Thyroid gland (tissue), 4 donors: ENCODE measurements at regions not wholly inside any gene's neighbourhood (a gene's known extent, or its start where the extent isn't known, plus 50 kb on each side); places are given as distances from the start of the nearest gene placed in this dataset.

Source experiments
- DNase-seq, 2 donors: peaks; one replicate each; pipeline ENCODE4 v3.0.0-alpha.2; 2019
- H3K27ac ChIP-seq, 3 donors: fragments of 200-600 bp; sonication (generic); 1 replicate in 2 of 3; 2 replicates in 1 of 3; pipeline ENCODE4 v1.5.1; 2016 to 2019; ENCODE audit warnings: mild to moderate bottlenecking in 1 of 3, moderate library complexity in 1 of 3
- H3K27me3 ChIP-seq: fragments of 200-600 bp; sonication (generic); one replicate; pipeline ENCODE4 v1.5.1; 2019
- H3K36me3 ChIP-seq, 2 donors: fragments of 200-600 bp; sonication (generic); one replicate each; pipeline ENCODE4 v1.5.1; 2016 to 2019
- H3K4me1 ChIP-seq, 2 donors: fragments of 200-600 bp; sonication (generic); one replicate each; pipeline ENCODE4 v1.5.1; 2017 to 2019
- H3K4me3 ChIP-seq, 3 donors: fragments of 200-600 bp; sonication (generic); replicated peaks in 1 of 3; 1 replicate in 2 of 3; 2 replicates in 1 of 3; pipeline ENCODE4 v1.5.1; 2016; ENCODE audit warnings: mild to moderate bottlenecking in 1 of 3
- H3K9me3 ChIP-seq: fragments of 200-600 bp; sonication (generic); one replicate; pipeline ENCODE4 v1.5.1; 2017
- POLR2A ChIP-seq, 2 donors: fragments of 450-650 bp; IDR thresholded peaks; one replicate each; pipeline ENCODE4 v1.6.1; 2017; ENCODE audit warnings: antibody characterized with exemption in 2 of 2, mild to moderate bottlenecking in 2 of 2, moderate library complexity in 1 of 2
- WGBS, 2 donors: methylation state at CpG; one replicate each; pipeline ENCODE4 v1.1.5; 2017; 5-methylcytosine and 5-hydroxymethylcytosine counted together
- intact Hi-C: fragments of 100-400 bp; cut with DNase I; formaldehyde crosslinking; loops from one replicate; pipeline ENCODE4 v1.15.1; 2023
- TF ChIP-seq, protein P1 (sequence below), 6 experiments: fragments of 200-600 bp in 3 of 6; fragments of 450-650 bp in 3 of 6; sonication (generic) in 3 of 6; IDR thresholded peaks; one replicate each; pipeline ENCODE4 v1.5.1; 2016 to 2019; ENCODE audit warnings: antibody characterized with exemption in 6 of 6, mild to moderate bottlenecking in 2 of 6, inconsistent platforms in 1 of 6, moderate library complexity in 1 of 6

- no peak overlapping the region for H3K27ac ChIP-seq
- WGBS, 2 donors, result 84% methylated on average over 5 of the region's 5 CpGs
- no peaks in the 10 kb centered on the region for H3K36me3 ChIP-seq
- intact Hi-C loops, result no loop called here
- H3K9me3 ChIP-seq, result no peaks in the 10 kb centered on the region
- no peak for DNase-seq
- no peak for TF ChIP-seq POLR2A (IDR thresholded peaks at IDR 0.05)
- TF ChIP-seq, protein P1, sequence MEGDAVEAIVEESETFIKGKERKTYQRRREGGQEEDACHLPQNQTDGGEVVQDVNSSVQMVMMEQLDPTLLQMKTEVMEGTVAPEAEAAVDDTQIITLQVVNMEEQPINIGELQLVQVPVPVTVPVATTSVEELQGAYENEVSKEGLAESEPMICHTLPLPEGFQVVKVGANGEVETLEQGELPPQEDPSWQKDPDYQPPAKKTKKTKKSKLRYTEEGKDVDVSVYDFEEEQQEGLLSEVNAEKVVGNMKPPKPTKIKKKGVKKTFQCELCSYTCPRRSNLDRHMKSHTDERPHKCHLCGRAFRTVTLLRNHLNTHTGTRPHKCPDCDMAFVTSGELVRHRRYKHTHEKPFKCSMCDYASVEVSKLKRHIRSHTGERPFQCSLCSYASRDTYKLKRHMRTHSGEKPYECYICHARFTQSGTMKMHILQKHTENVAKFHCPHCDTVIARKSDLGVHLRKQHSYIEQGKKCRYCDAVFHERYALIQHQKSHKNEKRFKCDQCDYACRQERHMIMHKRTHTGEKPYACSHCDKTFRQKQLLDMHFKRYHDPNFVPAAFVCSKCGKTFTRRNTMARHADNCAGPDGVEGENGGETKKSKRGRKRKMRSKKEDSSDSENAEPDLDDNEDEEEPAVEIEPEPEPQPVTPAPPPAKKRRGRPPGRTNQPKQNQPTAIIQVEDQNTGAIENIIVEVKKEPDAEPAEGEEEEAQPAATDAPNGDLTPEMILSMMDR (IDR thresholded peaks at IDR 0.05), result no peak
- H3K4me1 ChIP-seq, result no peaks in the 10 kb centered on the region
- H3K27me3 ChIP-seq, result no peaks in the 10 kb centered on the region
- no peak overlapping the region for H3K4me3 ChIP-seq
Observed at GRCh38 chr10:128713471-128713870, 587.2 kb upstream of the MKI67 start.

DNA sequence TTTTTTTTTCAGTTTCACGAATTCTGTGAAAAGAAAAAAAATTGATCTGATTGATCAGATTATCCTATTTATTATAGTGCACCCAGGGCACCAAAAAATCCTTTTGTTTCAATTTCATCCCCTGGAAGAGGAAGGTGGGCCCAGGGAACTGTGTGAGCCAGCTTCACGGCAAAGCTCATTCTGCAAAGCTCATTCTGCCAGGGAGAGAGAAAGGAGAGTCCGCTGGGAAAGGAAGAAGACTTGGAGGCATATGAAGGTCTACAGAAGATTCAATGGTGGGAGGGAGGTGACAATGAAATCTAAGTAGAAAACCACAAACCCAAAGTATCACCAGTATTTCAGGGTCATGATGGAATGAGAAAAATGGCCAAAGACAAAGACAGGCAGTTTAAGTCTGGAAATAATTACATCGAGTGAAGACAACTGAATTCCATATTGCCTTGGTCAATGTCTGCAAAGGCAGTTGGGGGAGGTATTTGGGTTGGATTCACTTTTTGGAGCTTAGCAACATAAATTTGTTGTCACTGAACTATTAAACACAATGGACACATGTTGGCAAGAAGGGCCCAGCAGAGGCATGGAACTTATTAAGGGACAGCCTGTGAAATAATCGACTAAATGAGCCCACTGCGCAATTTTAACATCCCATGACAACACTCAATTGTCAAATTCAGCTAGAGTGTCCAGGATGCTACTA lies 587.8 kb upstream of the MKI67 start:
- no peak overlapping the region for H3K4me3 ChIP-seq
- H3K27me3 ChIP-seq, result no peaks in the 10 kb centered on the region
- no peaks in the 10 kb centered on the region for H3K9me3 ChIP-seq
- no peak overlapping the region for H3K27ac ChIP-seq
- TF ChIP-seq, protein P1 (IDR thresholded peaks at IDR 0.05), result no peak
- TF ChIP-seq POLR2A (IDR thresholded peaks at IDR 0.05), result no peak
- no peaks in the 10 kb centered on the region for H3K36me3 ChIP-seq
- no peak for DNase-seq
- intact Hi-C loops, result no loop called here
- 76 to 81% methylated on average over 6 of the region's 6 CpGs for WGBS, 2 donors
- H3K4me1 ChIP-seq, result no peaks in the 10 kb centered on the region

- Histone ChIP-seq H3K4me3 (no peak overlapping the region), H3K27ac (no peak overlapping the region), H3K9me3 (no peaks in the 10 kb centered on the region), H3K4me1 (no peaks in the 10 kb centered on the region), H3K27me3 (no peaks in the 10 kb centered on the region), H3K36me3 (no peaks in the 10 kb centered on the region)
- intact Hi-C loops, result no loop called here
- DNase-seq, result no peak
- no peak for TF ChIP-seq POLR2A (IDR thresholded peaks at IDR 0.05)
- TF ChIP-seq, protein P1 (IDR thresholded peaks at IDR 0.05), result no peak
- WGBS, 2 donors, result 78 to 81% methylated on average over 12 of the region's 12 CpGs
Observed at GRCh38 chr10:128714644-128715415, 588.6 kb upstream of the MKI67 start.

DNA sequence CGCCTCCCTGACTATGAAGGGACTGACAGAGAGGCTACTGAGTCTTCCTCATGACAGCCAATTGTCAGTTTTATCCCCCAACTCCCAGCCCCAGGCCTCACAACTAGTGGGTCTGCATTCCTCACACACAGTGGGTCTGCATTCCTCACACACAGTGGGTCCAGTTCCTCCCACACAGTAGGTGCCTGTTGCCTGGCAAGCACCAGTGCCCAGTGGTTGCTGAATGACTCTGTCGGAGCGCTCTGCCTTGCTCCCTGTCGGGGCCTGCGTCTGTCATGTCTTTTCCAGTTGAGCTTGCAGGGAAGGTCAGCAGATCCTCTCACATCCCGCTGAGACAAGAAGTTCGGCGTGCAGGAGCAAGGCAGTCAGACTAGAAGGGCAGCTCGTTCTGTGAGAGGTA lies 590.0 kb upstream of the MKI67 start:
- no peaks in the 10 kb centered on the region for H3K4me1 ChIP-seq
- H3K36me3 ChIP-seq, result no peaks in the 10 kb centered on the region
- no peaks in the 10 kb centered on the region for H3K9me3 ChIP-seq
- no peak for DNase-seq
- H3K27me3 ChIP-seq, result no peaks in the 10 kb centered on the region
- 0 to 88% methylated on average over 1 to 9 of the region's 9 CpGs for WGBS, 2 donors
- intact Hi-C loops, result no loop called here
- H3K4me3 ChIP-seq, result no peak overlapping the region
- H3K27ac ChIP-seq, result no peak overlapping the region
- TF ChIP-seq, protein P1 (IDR thresholded peaks at IDR 0.05), result no peak
- TF ChIP-seq POLR2A (IDR thresholded peaks at IDR 0.05), result no peak

GRCh38 chr10:128721963-128722445 lies 595.8 kb upstream of the MKI67 start:
- TF ChIP-seq, protein P1 (IDR thresholded peaks at IDR 0.05), result no peak
- TF ChIP-seq POLR2A (IDR thresholded peaks at IDR 0.05), result no peak
- WGBS, 2 donors, result 54 to 55% methylated on average over 5 of the region's 5 CpGs

More at GRCh38 chr10:128721963-128722445, 595.8 kb upstream of the MKI67 start:
- DNase-seq, result no peak
- Histone ChIP-seq H3K9me3 (no peaks in the 10 kb centered on the region), H3K36me3 (no peaks in the 10 kb centered on the region), H3K27me3 (no peaks in the 10 kb centered on the region), H3K4me1 (no peaks in the 10 kb centered on the region), H3K4me3 (no peak overlapping the region), H3K27ac (no peak overlapping the region)
- intact Hi-C loops, result no loop called here
